SJSA1 (cell line): ENCODE measurements at regions not wholly inside any gene's neighbourhood (a gene's known extent, or its start where the extent isn't known, plus 50 kb on each side); places are given as distances from the start of the nearest gene placed in this dataset.

ENCODE experiments used
- DNase-seq, 2 experiments: peaks; one replicate each; pipeline ENCODE4 v3.0.0-alpha.2; 2015 to 2020; ENCODE audit warnings: low spot score in 2 of 2, low read depth in 1 of 2
- H3K27ac ChIP-seq: fragments of 250-450 bp; sonication (Bioruptor Pico); 2 replicates; pipeline ENCODE4 v1.5.1; 2020; ENCODE audit warnings: mild to moderate bottlenecking, moderate library complexity
- H3K27me3 ChIP-seq: fragments of 250-450 bp; sonication (Bioruptor Pico); replicated peaks from 2 replicates; pipeline ENCODE4 v1.5.1; 2020; ENCODE audit warnings: mild to moderate bottlenecking, moderate library complexity
- H3K36me3 ChIP-seq: fragments of 250-450 bp; sonication (Bioruptor Pico); 2 replicates; pipeline ENCODE4 v1.5.1; 2020; ENCODE audit warnings: mild to moderate bottlenecking
- H3K4me1 ChIP-seq: fragments of 250-450 bp; sonication (Bioruptor Pico); replicated peaks from 2 replicates; pipeline ENCODE4 v1.6.1; 2021; ENCODE audit warnings: mild to moderate bottlenecking
- H3K4me3 ChIP-seq: fragments of 250-450 bp; sonication (Bioruptor Pico); 2 replicates; pipeline ENCODE4 v1.5.1; 2020; ENCODE audit warnings: mild to moderate bottlenecking
- H3K9me3 ChIP-seq: fragments of 250-450 bp; sonication (Bioruptor Pico); replicated peaks from 2 replicates; pipeline ENCODE4 v1.5.1; 2020; ENCODE audit warnings: mild to moderate bottlenecking

GRCh38 chr20:6184086-6184485 lies 61.3 kb upstream of the FERMT1 start:
- no peaks in the 10 kb centered on the region for H3K36me3 ChIP-seq
- no peaks in the 10 kb centered on the region for H3K27me3 ChIP-seq
- no peaks in the 10 kb centered on the region for H3K4me1 ChIP-seq
- DNase-seq: no peak
- no peak overlapping the region for H3K27ac ChIP-seq
- H3K4me3 ChIP-seq: no peak overlapping the region
- H3K9me3 ChIP-seq: no peaks in the 10 kb centered on the region

- Histone ChIP-seq H3K27me3 (no peaks in the 10 kb centered on the region), H3K27ac (no peak overlapping the region), H3K36me3 (no peaks in the 10 kb centered on the region), H3K9me3 (no peaks in the 10 kb centered on the region), H3K4me3 (no peak overlapping the region), H3K4me1 (no peaks in the 10 kb centered on the region)
- DNase-seq: no peak
Measured at GRCh38 chr20:6180531-6180930, 57.7 kb upstream of the FERMT1 start.

GRCh38 chr20:6178537-6178936 lies 55.7 kb upstream of the FERMT1 start:
- Histone ChIP-seq H3K27ac (no peak overlapping the region), H3K9me3 (no peaks in the 10 kb centered on the region), H3K36me3 (no peaks in the 10 kb centered on the region), H3K4me3 (no peak overlapping the region), H3K4me1 (no peaks in the 10 kb centered on the region), H3K27me3 (no peaks in the 10 kb centered on the region)
- no peak for DNase-seq

GRCh38 chr20:6173481-6173880 lies 50.7 kb upstream of the FERMT1 start:
- Histone ChIP-seq H3K9me3 (no peaks in the 10 kb centered on the region), H3K4me1 (no peaks in the 10 kb centered on the region), H3K36me3 (no peaks in the 10 kb centered on the region), H3K27ac (no peak overlapping the region), H3K27me3 (no peaks in the 10 kb centered on the region), H3K4me3 (no peak overlapping the region)
- no peak for DNase-seq
